MM.1S (cell line): ENCODE measurements at regions not wholly inside any gene's neighbourhood (a gene's known extent, or its start where the extent isn't known, plus 50 kb on each side); places are given as distances from the start of the nearest gene placed in this dataset.

Experiments
- DNase-seq: peaks from one replicate; pipeline ENCODE4 v3.0.0-alpha.2; 2015
- H2AFZ ChIP-seq: fragments of 300-600 bp; sonication (generic); 2 replicates; pipeline ENCODE4 v1.6.0; 2016; ENCODE audit warnings: antibody characterized with exemption, low read length
- H3F3A ChIP-seq: fragments of 300-600 bp; sonication (generic); 2 replicates; pipeline ENCODE4 v1.6.1; 2016; ENCODE audit warnings: mild to moderate bottlenecking, antibody characterized with exemption, low read length, moderate library complexity, mixed read lengths; ENCODE audit not compliant: insufficient read depth
- H3K27ac ChIP-seq: fragments of 300-600 bp; sonication (generic); 2 replicates; pipeline ENCODE4 v1.5.1; 2016; ENCODE audit warnings: mild to moderate bottlenecking, low read length
- H3K27me3 ChIP-seq: fragments of 300-600 bp; sonication (generic); replicated peaks from 2 replicates; pipeline ENCODE4 v1.6.0; 2016; ENCODE audit warnings: low read length; ENCODE audit not compliant: insufficient read depth
- H3K36me3 ChIP-seq: fragments of 300-600 bp; sonication (generic); replicated peaks from 2 replicates; pipeline ENCODE4 v1.6.1; 2016; ENCODE audit warnings: mild to moderate bottlenecking, low read length, mixed read lengths; ENCODE audit not compliant: insufficient read depth
- H3K4me1 ChIP-seq: fragments of 300-600 bp; sonication (generic); 2 replicates; pipeline ENCODE4 v1.6.1; 2016; ENCODE audit warnings: low read length, mixed read lengths
- H3K4me2 ChIP-seq: fragments of 300-600 bp; sonication (generic); 2 replicates; pipeline ENCODE4 v1.6.0; 2016; ENCODE audit warnings: low read depth, low read length
- H3K4me3 ChIP-seq: fragments of 300-600 bp; sonication (generic); 2 replicates; pipeline ENCODE4 v1.5.1; 2016; ENCODE audit warnings: low read length, mixed read lengths
- H3K79me2 ChIP-seq: fragments of 300-600 bp; sonication (generic); 2 replicates; pipeline ENCODE4 v1.6.1; 2016; ENCODE audit warnings: mixed run types, low read length, mixed read lengths
- H3K9ac ChIP-seq: fragments of 300-600 bp; sonication (generic); 2 replicates; pipeline ENCODE4 v1.6.1; 2016; ENCODE audit warnings: low read length, mixed read lengths
- H3K9me2 ChIP-seq: fragments of 300-600 bp; sonication (generic); replicated peaks from 2 replicates; pipeline ENCODE4 v1.6.1; 2016; ENCODE audit warnings: mild to moderate bottlenecking, low read length, mixed read lengths; ENCODE audit not compliant: insufficient read depth
- H3K9me3 ChIP-seq: fragments of 300-600 bp; sonication (generic); replicated peaks from 2 replicates; pipeline ENCODE4 v1.6.1; 2016; ENCODE audit warnings: mild to moderate bottlenecking, low read length, mixed read lengths; ENCODE audit not compliant: insufficient read depth
- H4K20me1 ChIP-seq: fragments of 300-600 bp; sonication (generic); 2 replicates; pipeline ENCODE4 v1.6.1; 2016; ENCODE audit warnings: mild to moderate bottlenecking, low read length, moderate library complexity, mixed read lengths; ENCODE audit not compliant: insufficient read depth
- EZH2 ChIP-seq: fragments of 300-600 bp; sonication (generic); optimal IDR thresholded peaks from 2 replicates; pipeline ENCODE3; 2017; ENCODE audit warnings: low read depth, mild to moderate bottlenecking, antibody characterized with exemption, low read length, mixed read lengths
- EZH2phosphoT487 ChIP-seq: fragments of 300-600 bp; sonication (generic); IDR thresholded peaks from 2 replicates; pipeline ENCODE4 v1.6.1; 2018; ENCODE audit warnings: antibody characterized with exemption, low read length
- TF ChIP-seq, protein P1 (sequence below): fragments of 300-600 bp; sonication (generic); IDR thresholded peaks from 2 replicates; pipeline ENCODE4 v1.5.1; 2016; ENCODE audit warnings: antibody characterized with exemption, low read length, mixed read lengths

GRCh38 chr2:5530011-5530696, 162.0 kb upstream of the SOX11 start:
- no peaks in the 10 kb centered on the region for H3K4me1 ChIP-seq
- H3F3A ChIP-seq = no peaks in the 10 kb centered on the region
- H3K27me3 ChIP-seq = no peaks in the 10 kb centered on the region
- no peak overlapping the region for H3K27ac ChIP-seq
- H3K9me2 ChIP-seq = no peaks in the 10 kb centered on the region
- DNase-seq = no peak
- no peak overlapping the region for H3K9ac ChIP-seq
- no peak overlapping the region for H3K4me2 ChIP-seq
- no peaks in the 10 kb centered on the region for H4K20me1 ChIP-seq
- no peaks in the 10 kb centered on the region for H3K36me3 ChIP-seq
- H2AFZ ChIP-seq = no peak overlapping the region
- no peaks in the 10 kb centered on the region for H3K79me2 ChIP-seq
- no peaks in the 10 kb centered on the region for H3K9me3 ChIP-seq
- TF ChIP-seq, protein P1, sequence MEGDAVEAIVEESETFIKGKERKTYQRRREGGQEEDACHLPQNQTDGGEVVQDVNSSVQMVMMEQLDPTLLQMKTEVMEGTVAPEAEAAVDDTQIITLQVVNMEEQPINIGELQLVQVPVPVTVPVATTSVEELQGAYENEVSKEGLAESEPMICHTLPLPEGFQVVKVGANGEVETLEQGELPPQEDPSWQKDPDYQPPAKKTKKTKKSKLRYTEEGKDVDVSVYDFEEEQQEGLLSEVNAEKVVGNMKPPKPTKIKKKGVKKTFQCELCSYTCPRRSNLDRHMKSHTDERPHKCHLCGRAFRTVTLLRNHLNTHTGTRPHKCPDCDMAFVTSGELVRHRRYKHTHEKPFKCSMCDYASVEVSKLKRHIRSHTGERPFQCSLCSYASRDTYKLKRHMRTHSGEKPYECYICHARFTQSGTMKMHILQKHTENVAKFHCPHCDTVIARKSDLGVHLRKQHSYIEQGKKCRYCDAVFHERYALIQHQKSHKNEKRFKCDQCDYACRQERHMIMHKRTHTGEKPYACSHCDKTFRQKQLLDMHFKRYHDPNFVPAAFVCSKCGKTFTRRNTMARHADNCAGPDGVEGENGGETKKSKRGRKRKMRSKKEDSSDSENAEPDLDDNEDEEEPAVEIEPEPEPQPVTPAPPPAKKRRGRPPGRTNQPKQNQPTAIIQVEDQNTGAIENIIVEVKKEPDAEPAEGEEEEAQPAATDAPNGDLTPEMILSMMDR = no peak
- TF ChIP-seq EZH2phosphoT487 = no peak
- TF ChIP-seq EZH2 = no peak
- H3K4me3 ChIP-seq = no peak overlapping the region

- H2AFZ ChIP-seq = no peak overlapping the region
- no peak for DNase-seq
- TF ChIP-seq, protein P1 = no peak
- TF ChIP-seq EZH2phosphoT487 = no peak
- no peak for TF ChIP-seq EZH2
Measured at GRCh38 chr2:5535301-5535700, 156.9 kb upstream of the SOX11 start.

DNA sequence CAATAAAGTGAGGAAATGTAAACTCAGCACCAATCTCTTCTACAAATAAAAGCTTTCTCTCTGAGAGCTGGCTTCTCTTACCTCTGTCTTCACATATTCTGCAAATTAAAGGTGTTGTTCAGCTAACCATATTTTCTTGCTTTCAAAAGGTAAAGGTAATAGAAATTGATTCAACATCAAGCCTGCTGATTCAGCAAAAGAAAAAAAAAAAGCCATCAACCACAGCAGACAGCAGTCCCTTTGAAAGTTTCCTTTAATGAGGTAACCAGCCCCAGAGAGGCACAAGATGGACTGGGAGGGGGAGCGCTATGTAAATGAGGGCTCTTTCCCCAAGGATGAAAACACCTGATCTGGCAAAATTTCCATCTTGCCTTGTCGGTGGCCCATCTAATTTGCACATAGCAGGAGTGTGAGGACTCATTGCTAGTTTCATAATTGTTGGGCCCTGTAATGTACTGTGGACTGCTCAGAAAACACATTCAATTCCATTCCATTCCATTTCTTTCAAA, 154.9 kb upstream of the SOX11 start:
- no peak overlapping the region for H3K27ac ChIP-seq
- H3K4me1 ChIP-seq = no peaks in the 10 kb centered on the region
- H3K27me3 ChIP-seq = no peaks in the 10 kb centered on the region
- no peak overlapping the region for H3K9ac ChIP-seq
- no peak for DNase-seq
- no peaks in the 10 kb centered on the region for H3F3A ChIP-seq
- TF ChIP-seq, protein P1 = no peak
- TF ChIP-seq EZH2phosphoT487 (no peak), EZH2 (no peak)
- H3K9me3 ChIP-seq = no peaks in the 10 kb centered on the region
- H3K9me2 ChIP-seq = no peaks in the 10 kb centered on the region
- H3K4me2 ChIP-seq = no peak overlapping the region
- no peaks in the 10 kb centered on the region for H4K20me1 ChIP-seq
- no peak overlapping the region for H2AFZ ChIP-seq
- no peak overlapping the region for H3K4me3 ChIP-seq
- no peaks in the 10 kb centered on the region for H3K79me2 ChIP-seq
- no peaks in the 10 kb centered on the region for H3K36me3 ChIP-seq

More at GRCh38 chr2:5535301-5535700, 156.9 kb upstream of the SOX11 start:
- no peak overlapping the region for H3K4me3 ChIP-seq
- H3K4me1 ChIP-seq = no peaks in the 10 kb centered on the region
- H3K9me3 ChIP-seq = no peaks in the 10 kb centered on the region
- H3K9ac ChIP-seq = no peak overlapping the region
- no peaks in the 10 kb centered on the region for H3K27me3 ChIP-seq
- H3K36me3 ChIP-seq = no peaks in the 10 kb centered on the region
- H3K9me2 ChIP-seq = no peaks in the 10 kb centered on the region
- H3K27ac ChIP-seq = no peak overlapping the region
- no peaks in the 10 kb centered on the region for H3K79me2 ChIP-seq
- H4K20me1 ChIP-seq = no peaks in the 10 kb centered on the region
- H3F3A ChIP-seq = no peaks in the 10 kb centered on the region
- no peak overlapping the region for H3K4me2 ChIP-seq
